HEK293 (cell line): ENCODE measurements at regions not wholly inside any gene's neighbourhood (a gene's known extent, or its start where the extent isn't known, plus 50 kb on each side); places are given as distances from the start of the nearest gene placed in this dataset.

Experiments used
- CTCF ChIA-PET: fragments of 350-600 bp; formaldehyde crosslinking; extraction: SDS; loops from one replicate; lab custom pipeline; 2021; ENCODE audit warnings: antibody characterized with exemption; lab: Yijun Ruan, JAX
- POLR2A ChIA-PET: fragments of 300-600 bp; formaldehyde crosslinking; extraction: SDS; loops from one replicate; lab custom pipeline; 2020; ENCODE audit warnings: antibody characterized with exemption, inconsistent platforms; lab: Yijun Ruan, JAX
- H3K27ac ChIP-seq: fragments of 200-500 bp; sonication (Bioruptor generic); 2 replicates; pipeline ENCODE4 v1.5.1; 2014; ENCODE audit warnings: low read depth, low read length, control low read depth, inconsistent platforms; ENCODE audit errors: extremely low read depth
- H3K36me3 ChIP-seq, 2 experiments: fragments of 200-500 bp in 1 of 2; sonication (Bioruptor generic) in 1 of 2; 1 replicate in 1 of 2; 2 replicates in 1 of 2; pipeline ENCODE4 v1.5.1; 2014 to 2017; ENCODE audit warnings: inconsistent platforms in 2 of 2, low read length in 2 of 2; ENCODE audit not compliant: control insufficient read depth in 2 of 2, insufficient read depth in 1 of 2
- H3K4me1 ChIP-seq: fragments of 200-500 bp; sonication (Bioruptor generic); 2 replicates; pipeline ENCODE4 v1.5.1; 2014; ENCODE audit warnings: mild to moderate bottlenecking, low read length, inconsistent platforms; ENCODE audit not compliant: control insufficient read depth, insufficient read depth
- H3K4me3 ChIP-seq: 2 replicates; pipeline ENCODE4 v1.5.1; 2011; ENCODE audit warnings: low read depth, mild to moderate bottlenecking, control low read depth, low read length, moderate library complexity
- H3K9me3 ChIP-seq: fragments of 200-500 bp; sonication (Bioruptor generic); 2 replicates; pipeline ENCODE4 v1.5.1; 2014; ENCODE audit warnings: low read depth, low read length, inconsistent platforms; ENCODE audit not compliant: control insufficient read depth, insufficient read depth
- FEZF1 ChIP-seq: fragments of 450-650 bp; formaldehyde crosslinking; IDR thresholded peaks from 2 replicates; pipeline ENCODE4 v1.5.1; 2016; ENCODE audit warnings: missing biosample characterization, missing genetic modification characterization
- MEIS1 ChIP-seq: sonication (generic); formaldehyde crosslinking; IDR thresholded peaks from 2 replicates; pipeline ENCODE4 v1.8.1; 2022; ENCODE audit warnings: missing genetic modification reagents, mild to moderate bottlenecking, borderline replicate concordance
- OSR2 ChIP-seq: fragments of 450-650 bp; formaldehyde crosslinking; IDR thresholded peaks from 2 replicates; pipeline ENCODE4 v1.5.1; 2016; ENCODE audit warnings: missing biosample characterization, missing genetic modification characterization
- SCRT2 ChIP-seq: fragments of 450-650 bp; formaldehyde crosslinking; IDR thresholded peaks from 2 replicates; pipeline ENCODE4 v1.5.1; 2016; ENCODE audit warnings: missing biosample characterization, missing genetic modification characterization
- SP2 ChIP-seq: fragments of 450-650 bp; formaldehyde crosslinking; IDR thresholded peaks from 2 replicates; pipeline ENCODE4 v1.5.1; 2016; ENCODE audit warnings: missing biosample characterization, missing genetic modification characterization
- ZBTB26 ChIP-seq: fragments of 450-650 bp; formaldehyde crosslinking; optimal IDR thresholded peaks from 2 replicates; pipeline ENCODE3; 2016; ENCODE audit warnings: missing biosample characterization, mild to moderate bottlenecking, missing genetic modification characterization
- ZBTB49 ChIP-seq: fragments of 450-650 bp; formaldehyde crosslinking; IDR thresholded peaks from 2 replicates; pipeline ENCODE4 v1.5.1; 2016; ENCODE audit warnings: missing biosample characterization, missing genetic modification characterization, low read depth
- ZNF140 ChIP-seq: fragments of 450-650 bp; formaldehyde crosslinking; IDR thresholded peaks from 2 replicates; pipeline ENCODE4 v1.5.1; 2016; ENCODE audit warnings: missing biosample characterization, missing genetic modification characterization
- ZNF16 ChIP-seq: fragments of 450-650 bp; formaldehyde crosslinking; IDR thresholded peaks from 2 replicates; pipeline ENCODE4 v1.5.1; 2016; ENCODE audit warnings: low read depth, missing biosample characterization, missing genetic modification characterization
- ZNF248 ChIP-seq: fragments of 450-650 bp; formaldehyde crosslinking; IDR thresholded peaks from 2 replicates; pipeline ENCODE4 v1.5.1; 2017; ENCODE audit warnings: missing biosample characterization, missing genetic modification characterization
- ZNF26 ChIP-seq: fragments of 450-650 bp; formaldehyde crosslinking; IDR thresholded peaks from 2 replicates; pipeline ENCODE4 v1.5.1; 2016; ENCODE audit warnings: missing biosample characterization, missing genetic modification characterization
- ZNF292 ChIP-seq: fragments of 450-650 bp; formaldehyde crosslinking; IDR thresholded peaks from 2 replicates; pipeline ENCODE4 v1.5.1; 2016; ENCODE audit warnings: low read depth, missing biosample characterization, missing genetic modification characterization, borderline replicate concordance
- ZNF391 ChIP-seq: fragments of 450-650 bp; formaldehyde crosslinking; IDR thresholded peaks from 2 replicates; pipeline ENCODE4 v1.5.1; 2016; ENCODE audit warnings: low read depth, missing biosample characterization, missing genetic modification characterization, borderline replicate concordance
- ZNF394 ChIP-seq: fragments of 450-650 bp; formaldehyde crosslinking; IDR thresholded peaks from 2 replicates; pipeline ENCODE4 v1.5.1; 2016; ENCODE audit warnings: missing biosample characterization, missing genetic modification characterization, mild to moderate bottlenecking, moderate library complexity, borderline replicate concordance
- ZNF398 ChIP-seq: fragments of 450-650 bp; formaldehyde crosslinking; IDR thresholded peaks from 2 replicates; pipeline ENCODE4 v1.5.1; 2017; ENCODE audit warnings: missing biosample characterization, missing genetic modification characterization
- ZNF423 ChIP-seq: fragments of 450-650 bp; formaldehyde crosslinking; IDR thresholded peaks from 2 replicates; pipeline ENCODE4 v1.5.1; 2016; ENCODE audit warnings: missing biosample characterization, missing genetic modification characterization
- ZNF426 ChIP-seq: fragments of 450-650 bp; formaldehyde crosslinking; IDR thresholded peaks from 2 replicates; pipeline ENCODE4 v1.5.1; 2017; ENCODE audit warnings: missing biosample characterization, missing genetic modification characterization, mild to moderate bottlenecking, inconsistent platforms, moderate library complexity
- ZNF521 ChIP-seq: fragments of 450-650 bp; formaldehyde crosslinking; IDR thresholded peaks from 2 replicates; pipeline ENCODE4 v1.5.1; 2017; ENCODE audit warnings: missing biosample characterization, mild to moderate bottlenecking, missing genetic modification characterization
- ZNF555 ChIP-seq: fragments of 450-650 bp; formaldehyde crosslinking; conservative IDR thresholded peaks from 2 replicates; pipeline ENCODE4 v1.5.1; 2017; ENCODE audit warnings: missing biosample characterization, mild to moderate bottlenecking, missing genetic modification characterization, inconsistent platforms
- ZNF639 ChIP-seq: fragments of 450-650 bp; formaldehyde crosslinking; IDR thresholded peaks from 2 replicates; pipeline ENCODE4 v1.5.1; 2016; ENCODE audit warnings: missing biosample characterization, missing genetic modification characterization
- ZNF677 ChIP-seq: fragments of 450-650 bp; IDR thresholded peaks from 2 replicates; pipeline ENCODE4 v1.5.0; 2018; ENCODE audit warnings: missing biosample characterization, mild to moderate bottlenecking, missing genetic modification characterization, moderate library complexity
- ZSCAN5A ChIP-seq: fragments of 450-650 bp; formaldehyde crosslinking; IDR thresholded peaks from 2 replicates; pipeline ENCODE4 v1.5.1; 2016; ENCODE audit warnings: missing biosample characterization, missing genetic modification characterization

GRCh38 chr10:44116474-44116873 lies 268.4 kb downstream of the CXCL12 start (continued):
- no peak for TF ChIP-seq ZSCAN5A (tag by site-specific recombination)
- TF ChIP-seq ZNF16 = no peak
- TF ChIP-seq ZNF292 (tag by site-specific recombination) = no peak

GRCh38 chr10:44115516-44115915 lies 269.4 kb downstream of the CXCL12 start:
- no peak overlapping the region for H3K27ac ChIP-seq
- ChIA-PET CTCF (no interaction called here), POLR2A (no interaction called here)
- no peaks in the 10 kb centered on the region for H3K4me1 ChIP-seq
- TF ChIP-seq ZNF398 (tag by site-specific recombination) = no peak
- no peak for TF ChIP-seq FEZF1 (tag by site-specific recombination)
- TF ChIP-seq ZNF26 (tag by site-specific recombination) = no peak
- TF ChIP-seq SP2 (tag by site-specific recombination) = no peak
- no peak for TF ChIP-seq ZNF423 (tag by site-specific recombination)
- TF ChIP-seq OSR2 = no peak
- TF ChIP-seq ZNF140 (tag by site-specific recombination) = no peak
- no peak for TF ChIP-seq MEIS1 (CRISPR knock-in tag)
- TF ChIP-seq ZNF555 (tag by site-specific recombination) = no peak
- TF ChIP-seq ZBTB49 (tag by site-specific recombination) = no peak
- no peak for TF ChIP-seq ZNF521
- no peaks in the 10 kb centered on the region for H3K9me3 ChIP-seq
- H3K36me3 ChIP-seq = no peaks in the 10 kb centered on the region
- H3K4me3 ChIP-seq = no peak overlapping the region

GRCh38 chr10:44114441-44114840 lies 270.5 kb downstream of the CXCL12 start:
- Histone ChIP-seq H3K9me3 (no peaks in the 10 kb centered on the region), H3K4me1 (no peaks in the 10 kb centered on the region), H3K4me3 (no peak overlapping the region), H3K27ac (no peak overlapping the region), H3K36me3 (no peaks in the 10 kb centered on the region)
- ChIA-PET CTCF (no interaction called here), POLR2A (no interaction called here)
- TF ChIP-seq ZNF394 (no peak), ZNF677 (tag by site-specific recombination) (no peak), ZNF639 (no peak), ZBTB26 (tag by site-specific recombination) (no peak), ZNF248 (tag by site-specific recombination) (no peak), ZNF426 (tag by site-specific recombination) (no peak), ZBTB49 (tag by site-specific recombination) (no peak), ZNF391 (tag by site-specific recombination) (no peak), SCRT2 (tag by site-specific recombination) (no peak)
